Sigmoid colon (tissue), 4 donors: ENCODE measurements at regions not wholly inside any gene's neighbourhood (a gene's known extent, or its start where the extent isn't known, plus 50 kb on each side); places are given as distances from the start of the nearest gene placed in this dataset.

Source experiments
- EP300 ChIP-seq, 4 donors: sonication (generic); formaldehyde crosslinking; IDR thresholded peaks; one replicate each; pipeline ENCODE4 v1.6.1; 2017; ENCODE audit warnings: antibody characterized with exemption in 4 of 4
- POLR2A ChIP-seq, 2 donors: fragments of 450-650 bp; IDR thresholded peaks; one replicate each; pipeline ENCODE4 v1.6.1; 2016; ENCODE audit warnings: antibody characterized with exemption in 2 of 2, mild to moderate bottlenecking in 2 of 2, moderate library complexity in 2 of 2
- POLR2AphosphoS5 ChIP-seq, 4 donors: sonication (generic); formaldehyde crosslinking; IDR thresholded peaks; one replicate each; pipeline ENCODE4 v1.6.1; 2017; ENCODE audit warnings: antibody characterized with exemption in 4 of 4
- TF ChIP-seq, protein P1 (sequence below), 4 experiments: fragments of 450-650 bp in 3 of 4; fragments of 200-600 bp in 1 of 4; IDR thresholded peaks; one replicate each; pipeline ENCODE4 v1.5.1; 2016 to 2019; ENCODE audit warnings: antibody characterized with exemption in 4 of 4, mild to moderate bottlenecking in 3 of 4, moderate library complexity in 2 of 4

DNA sequence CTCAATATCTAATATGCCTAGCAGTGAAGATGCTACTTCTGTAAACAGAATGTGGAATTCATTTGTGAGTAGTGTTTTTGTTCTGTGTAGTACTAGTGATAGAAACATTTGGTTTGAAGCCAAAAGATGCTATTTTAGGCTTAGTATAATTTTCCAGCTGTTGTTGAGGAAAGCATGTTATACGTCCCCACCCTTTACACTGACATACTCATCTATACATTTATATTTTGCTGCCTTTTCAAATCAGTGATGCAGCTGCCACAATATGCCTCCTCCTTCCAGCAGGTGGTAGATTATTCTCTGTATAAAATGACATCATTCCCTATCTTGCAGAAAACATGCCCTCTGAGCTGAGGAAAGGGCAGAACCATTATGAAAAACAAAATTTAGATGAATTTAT lies 1217.6 kb upstream of the GJE1 start:
- no peak for TF ChIP-seq POLR2AphosphoS5 (IDR thresholded peaks at IDR 0.05)
- TF ChIP-seq, protein P1, sequence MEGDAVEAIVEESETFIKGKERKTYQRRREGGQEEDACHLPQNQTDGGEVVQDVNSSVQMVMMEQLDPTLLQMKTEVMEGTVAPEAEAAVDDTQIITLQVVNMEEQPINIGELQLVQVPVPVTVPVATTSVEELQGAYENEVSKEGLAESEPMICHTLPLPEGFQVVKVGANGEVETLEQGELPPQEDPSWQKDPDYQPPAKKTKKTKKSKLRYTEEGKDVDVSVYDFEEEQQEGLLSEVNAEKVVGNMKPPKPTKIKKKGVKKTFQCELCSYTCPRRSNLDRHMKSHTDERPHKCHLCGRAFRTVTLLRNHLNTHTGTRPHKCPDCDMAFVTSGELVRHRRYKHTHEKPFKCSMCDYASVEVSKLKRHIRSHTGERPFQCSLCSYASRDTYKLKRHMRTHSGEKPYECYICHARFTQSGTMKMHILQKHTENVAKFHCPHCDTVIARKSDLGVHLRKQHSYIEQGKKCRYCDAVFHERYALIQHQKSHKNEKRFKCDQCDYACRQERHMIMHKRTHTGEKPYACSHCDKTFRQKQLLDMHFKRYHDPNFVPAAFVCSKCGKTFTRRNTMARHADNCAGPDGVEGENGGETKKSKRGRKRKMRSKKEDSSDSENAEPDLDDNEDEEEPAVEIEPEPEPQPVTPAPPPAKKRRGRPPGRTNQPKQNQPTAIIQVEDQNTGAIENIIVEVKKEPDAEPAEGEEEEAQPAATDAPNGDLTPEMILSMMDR (IDR thresholded peaks at IDR 0.05) = peak in 1 of 4 experiments; percentile 10
- no peak for TF ChIP-seq POLR2A (IDR thresholded peaks at IDR 0.05)
- no peak for TF ChIP-seq EP300 (IDR thresholded peaks at IDR 0.05)
